ENCODE measurements at regions not wholly inside any gene's neighbourhood (a gene's known extent, or its start where the extent isn't known, plus 50 kb on each side); places are given as distances from the start of the nearest gene placed in this dataset.

DNA sequence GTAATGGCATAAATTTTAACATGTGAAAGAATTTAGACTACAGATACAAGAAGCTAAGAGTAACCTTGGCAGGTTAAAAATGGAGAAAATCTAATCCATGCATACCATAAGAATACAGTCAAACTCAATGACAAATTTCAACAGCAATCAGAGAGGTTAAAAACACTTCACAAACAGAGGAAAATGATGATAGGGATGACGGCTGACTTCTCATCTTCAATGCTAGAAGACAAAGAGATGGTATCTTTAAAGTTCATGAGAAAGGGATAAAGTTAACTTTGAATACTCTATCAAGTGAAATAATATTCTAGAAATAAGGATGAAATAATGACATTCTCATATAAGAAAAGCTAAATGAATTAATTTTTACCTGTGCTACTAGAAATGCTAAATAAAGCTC is 1130.2 kb upstream of the MIR17HG start (continued):
- TF ChIP-seq ZNF626 (tag by site-specific recombination; IDR thresholded peaks at IDR 0.05), result no peak

DNA sequence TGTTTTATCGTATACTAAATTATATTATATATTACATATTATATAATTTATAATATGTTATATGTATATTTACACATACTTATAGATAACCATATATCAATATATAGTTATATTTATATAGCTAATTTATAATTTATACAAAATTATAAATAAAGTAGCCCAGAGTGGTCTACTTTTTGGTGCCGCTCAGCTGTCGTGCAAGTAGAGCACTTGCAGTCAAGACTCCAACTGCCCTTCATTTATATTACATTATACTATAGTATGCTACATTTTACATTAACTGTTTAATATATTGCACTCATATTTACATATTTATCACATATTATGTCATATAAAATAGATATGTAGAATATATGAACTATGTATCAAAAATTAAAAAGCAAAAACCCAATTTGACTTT is 1124.7 kb upstream of the MIR17HG start:
- H3K27ac ChIP-seq (ENCODE audit: extremely low read depth, low read depth, low read length), result no peak overlapping the region
- CTCF ChIA-PET, result no interaction called here
- no peak for TF ChIP-seq ZNF549 (tag by site-specific recombination; IDR thresholded peaks at IDR 0.05)
- no peak for TF ChIP-seq ZNF140 (tag by site-specific recombination; IDR thresholded peaks at IDR 0.05)
- TF ChIP-seq, protein P1, sequence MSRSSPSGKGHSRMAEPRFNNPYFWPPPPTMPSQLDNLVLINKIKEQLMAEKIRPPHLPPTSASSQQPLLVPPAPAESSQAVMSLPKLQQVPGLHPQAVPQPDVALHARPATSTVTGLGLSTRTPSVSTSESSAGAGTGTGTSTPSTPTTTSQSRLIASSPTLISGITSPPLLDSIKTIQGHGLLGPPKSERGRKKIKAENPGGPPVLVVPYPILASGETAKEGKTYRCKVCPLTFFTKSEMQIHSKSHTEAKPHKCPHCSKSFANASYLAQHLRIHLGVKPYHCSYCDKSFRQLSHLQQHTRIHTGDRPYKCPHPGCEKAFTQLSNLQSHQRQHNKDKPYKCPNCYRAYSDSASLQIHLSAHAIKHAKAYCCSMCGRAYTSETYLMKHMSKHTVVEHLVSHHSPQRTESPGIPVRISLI (tag by site-specific recombination; IDR thresholded peaks at IDR 0.05), result no peak
- no peak for TF ChIP-seq ZNF221 (tag by site-specific recombination; IDR thresholded peaks at IDR 0.05; ENCODE audit: borderline replicate concordance)
- no peak for TF ChIP-seq TRIM28 (IDR thresholded peaks at IDR 0.05; ENCODE audit: borderline replicate concordance, low read length)
- no peaks in the 10 kb centered on the region for H3K9me3 ChIP-seq (ENCODE audit: control insufficient read depth, insufficient read depth, low read depth, low read length)
- POLR2A ChIA-PET, result no interaction called here
- no peaks in the 10 kb centered on the region for H3K36me3 ChIP-seq (ENCODE audit: control insufficient read depth in 2 of 2, insufficient read depth in 1 of 2, low read length in 2 of 2)
- H3K4me3 ChIP-seq (ENCODE audit: low read depth, low read length), result no peak overlapping the region
- H3K4me1 ChIP-seq (ENCODE audit: control insufficient read depth, insufficient read depth, low read length), result no peaks in the 10 kb centered on the region

DNA sequence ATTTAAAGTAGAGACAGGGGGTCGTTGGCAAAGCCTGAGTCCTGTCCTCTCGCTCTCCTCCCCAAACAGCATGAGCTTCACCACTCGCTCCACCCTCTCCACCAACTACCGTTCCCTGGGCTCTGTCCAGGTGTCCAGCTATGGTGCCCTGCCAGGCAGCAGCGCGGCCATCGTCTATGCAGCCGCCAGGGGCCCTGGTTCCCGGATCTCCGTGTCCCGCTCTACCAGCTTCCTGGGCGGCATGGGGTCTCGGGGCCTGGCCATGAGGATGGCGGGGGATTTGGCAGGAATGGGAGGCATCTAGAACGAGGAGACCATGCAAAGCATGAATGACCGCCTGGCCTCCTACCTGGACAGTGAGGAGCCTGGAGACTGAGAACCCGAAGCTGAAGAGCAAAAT is 1117.2 kb upstream of the MIR17HG start:
- TF ChIP-seq ZNF157 (tag by site-specific recombination; IDR thresholded peaks at IDR 0.05) (no peak), ZNF416 (tag by site-specific recombination; IDR thresholded peaks at IDR 0.05) (no peak), HOXA7 (CRISPR knock-in tag; IDR thresholded peaks at IDR 0.05; ENCODE audit: borderline replicate concordance) (no peak), ZBTB20 (tag by site-specific recombination; IDR thresholded peaks at IDR 0.05) (no peak), SP2 (tag by site-specific recombination; IDR thresholded peaks at IDR 0.05) (no peak), SETDB1 (IDR thresholded peaks at IDR 0.05; ENCODE audit: insufficient read length, low read length) (no peak), KLF1 (tag by site-specific recombination; IDR thresholded peaks at IDR 0.05) (no peak), TRIM28 (IDR thresholded peaks at IDR 0.05; ENCODE audit: borderline replicate concordance, low read length) (no peak), ZNF76 (tag by site-specific recombination; IDR thresholded peaks at IDR 0.05; ENCODE audit: borderline replicate concordance, low read depth) (no peak), ZNF768 (tag by site-specific recombination; IDR thresholded peaks at IDR 0.05) (no peak), OVOL3 (tag by site-specific recombination; IDR thresholded peaks at IDR 0.05) (no peak), RBAK (tag by site-specific recombination; IDR thresholded peaks at IDR 0.05) (no peak), ZNF202 (tag by site-specific recombination; IDR thresholded peaks at IDR 0.05; ENCODE audit: borderline replicate concordance) (no peak), GLIS1 (tag by site-specific recombination; IDR thresholded peaks at IDR 0.05) (no peak)
- TF ChIP-seq, protein P2, sequence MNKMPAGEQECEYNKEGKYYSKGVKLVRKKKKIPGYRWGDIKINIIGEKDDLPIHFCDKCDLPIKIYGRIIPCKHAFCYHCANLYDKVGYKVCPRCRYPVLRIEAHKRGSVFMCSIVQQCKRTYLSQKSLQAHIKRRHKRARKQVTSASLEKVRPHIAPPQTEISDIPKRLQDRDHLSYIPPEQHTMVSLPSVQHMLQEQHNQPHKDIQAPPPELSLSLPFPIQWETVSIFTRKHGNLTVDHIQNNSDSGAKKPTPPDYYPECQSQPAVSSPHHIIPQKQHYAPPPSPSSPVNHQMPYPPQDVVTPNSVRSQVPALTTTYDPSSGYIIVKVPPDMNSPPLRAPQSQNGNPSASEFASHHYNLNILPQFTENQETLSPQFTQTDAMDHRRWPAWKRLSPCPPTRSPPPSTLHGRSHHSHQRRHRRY (tag by site-specific recombination; IDR thresholded peaks at IDR 0.05), result no peak
- TF ChIP-seq, protein P3, sequence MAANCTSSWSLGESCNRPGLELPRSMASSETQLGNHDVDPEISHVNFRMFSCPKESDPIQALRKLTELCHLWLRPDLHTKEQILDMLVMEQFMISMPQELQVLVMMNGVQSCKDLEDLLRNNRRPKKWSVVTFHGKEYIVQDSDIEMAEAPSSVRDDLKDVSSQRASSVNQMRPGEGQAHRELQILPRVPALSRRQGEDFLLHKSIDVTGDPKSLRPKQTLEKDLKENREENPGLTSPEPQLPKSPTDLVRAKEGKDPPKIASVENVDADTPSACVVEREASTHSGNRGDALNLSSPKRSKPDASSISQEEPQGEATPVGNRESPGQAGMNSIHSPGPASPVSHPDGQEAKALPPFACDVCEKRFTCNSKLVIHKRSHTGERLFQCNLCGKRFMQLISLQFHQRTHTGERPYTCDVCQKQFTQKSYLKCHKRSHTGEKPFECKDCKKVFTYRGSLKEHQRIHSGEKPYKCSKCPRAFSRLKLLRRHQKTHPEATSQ (tag by site-specific recombination; IDR thresholded peaks at IDR 0.05), result no peak
- TF ChIP-seq, protein P4, sequence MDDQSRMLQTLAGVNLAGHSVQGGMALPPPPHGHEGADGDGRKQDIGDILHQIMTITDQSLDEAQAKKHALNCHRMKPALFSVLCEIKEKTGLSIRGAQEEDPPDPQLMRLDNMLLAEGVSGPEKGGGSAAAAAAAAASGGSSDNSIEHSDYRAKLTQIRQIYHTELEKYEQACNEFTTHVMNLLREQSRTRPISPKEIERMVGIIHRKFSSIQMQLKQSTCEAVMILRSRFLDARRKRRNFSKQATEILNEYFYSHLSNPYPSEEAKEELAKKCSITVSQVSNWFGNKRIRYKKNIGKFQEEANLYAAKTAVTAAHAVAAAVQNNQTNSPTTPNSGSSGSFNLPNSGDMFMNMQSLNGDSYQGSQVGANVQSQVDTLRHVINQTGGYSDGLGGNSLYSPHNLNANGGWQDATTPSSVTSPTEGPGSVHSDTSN (CRISPR knock-in tag; IDR thresholded peaks at IDR 0.05), result no peak
- TF ChIP-seq, protein P5, sequence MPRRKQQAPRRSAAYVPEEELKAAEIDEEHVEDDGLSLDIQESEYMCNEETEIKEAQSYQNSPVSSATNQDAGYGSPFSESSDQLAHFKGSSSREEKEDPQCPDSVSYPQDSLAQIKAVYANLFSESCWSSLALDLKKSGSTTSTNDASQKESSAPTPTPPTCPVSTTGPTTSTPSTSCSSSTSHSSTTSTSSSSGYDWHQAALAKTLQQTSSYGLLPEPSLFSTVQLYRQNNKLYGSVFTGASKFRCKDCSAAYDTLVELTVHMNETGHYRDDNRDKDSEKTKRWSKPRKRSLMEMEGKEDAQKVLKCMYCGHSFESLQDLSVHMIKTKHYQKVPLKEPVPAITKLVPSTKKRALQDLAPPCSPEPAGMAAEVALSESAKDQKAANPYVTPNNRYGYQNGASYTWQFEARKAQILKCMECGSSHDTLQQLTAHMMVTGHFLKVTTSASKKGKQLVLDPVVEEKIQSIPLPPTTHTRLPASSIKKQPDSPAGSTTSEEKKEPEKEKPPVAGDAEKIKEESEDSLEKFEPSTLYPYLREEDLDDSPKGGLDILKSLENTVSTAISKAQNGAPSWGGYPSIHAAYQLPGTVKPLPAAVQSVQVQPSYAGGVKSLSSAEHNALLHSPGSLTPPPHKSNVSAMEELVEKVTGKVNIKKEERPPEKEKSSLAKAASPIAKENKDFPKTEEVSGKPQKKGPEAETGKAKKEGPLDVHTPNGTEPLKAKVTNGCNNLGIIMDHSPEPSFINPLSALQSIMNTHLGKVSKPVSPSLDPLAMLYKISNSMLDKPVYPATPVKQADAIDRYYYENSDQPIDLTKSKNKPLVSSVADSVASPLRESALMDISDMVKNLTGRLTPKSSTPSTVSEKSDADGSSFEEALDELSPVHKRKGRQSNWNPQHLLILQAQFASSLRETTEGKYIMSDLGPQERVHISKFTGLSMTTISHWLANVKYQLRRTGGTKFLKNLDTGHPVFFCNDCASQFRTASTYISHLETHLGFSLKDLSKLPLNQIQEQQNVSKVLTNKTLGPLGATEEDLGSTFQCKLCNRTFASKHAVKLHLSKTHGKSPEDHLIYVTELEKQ (tag by site-specific recombination; IDR thresholded peaks at IDR 0.05; ENCODE audit: borderline replicate concordance), result no peak
- TF ChIP-seq, protein P6, sequence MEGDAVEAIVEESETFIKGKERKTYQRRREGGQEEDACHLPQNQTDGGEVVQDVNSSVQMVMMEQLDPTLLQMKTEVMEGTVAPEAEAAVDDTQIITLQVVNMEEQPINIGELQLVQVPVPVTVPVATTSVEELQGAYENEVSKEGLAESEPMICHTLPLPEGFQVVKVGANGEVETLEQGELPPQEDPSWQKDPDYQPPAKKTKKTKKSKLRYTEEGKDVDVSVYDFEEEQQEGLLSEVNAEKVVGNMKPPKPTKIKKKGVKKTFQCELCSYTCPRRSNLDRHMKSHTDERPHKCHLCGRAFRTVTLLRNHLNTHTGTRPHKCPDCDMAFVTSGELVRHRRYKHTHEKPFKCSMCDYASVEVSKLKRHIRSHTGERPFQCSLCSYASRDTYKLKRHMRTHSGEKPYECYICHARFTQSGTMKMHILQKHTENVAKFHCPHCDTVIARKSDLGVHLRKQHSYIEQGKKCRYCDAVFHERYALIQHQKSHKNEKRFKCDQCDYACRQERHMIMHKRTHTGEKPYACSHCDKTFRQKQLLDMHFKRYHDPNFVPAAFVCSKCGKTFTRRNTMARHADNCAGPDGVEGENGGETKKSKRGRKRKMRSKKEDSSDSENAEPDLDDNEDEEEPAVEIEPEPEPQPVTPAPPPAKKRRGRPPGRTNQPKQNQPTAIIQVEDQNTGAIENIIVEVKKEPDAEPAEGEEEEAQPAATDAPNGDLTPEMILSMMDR (tag by site-specific recombination; IDR thresholded peaks at IDR 0.05), result no peak
- POLR2A ChIA-PET, result no interaction called here

More for the DNA sequence above, 1117.2 kb upstream of the MIR17HG start:
- no peak overlapping the region for H3K4me3 ChIP-seq (ENCODE audit: low read depth, low read length)
- H3K4me1 ChIP-seq (ENCODE audit: control insufficient read depth, insufficient read depth, low read length), result no peaks in the 10 kb centered on the region
- no peaks in the 10 kb centered on the region for H3K9me3 ChIP-seq (ENCODE audit: control insufficient read depth, insufficient read depth, low read depth, low read length)
- no peaks in the 10 kb centered on the region for H3K36me3 ChIP-seq (ENCODE audit: control insufficient read depth in 2 of 2, insufficient read depth in 1 of 2, low read length in 2 of 2)
- H3K27ac ChIP-seq (ENCODE audit: extremely low read depth, low read depth, low read length), result no peak overlapping the region
- CTCF ChIA-PET, result no interaction called here

Measured in HEK293 (cell line).